PC-9 (cell line): ENCODE measurements at regions not wholly inside any gene's neighbourhood (a gene's known extent, or its start where the extent isn't known, plus 50 kb on each side); places are given as distances from the start of the nearest gene placed in this dataset.

ENCODE experiments used
- BruUV-seq: library from RNA; stranded (reverse); fragments of 400-500 nt; replicated peaks from 2 replicates; lab custom pipeline; 2021; lab: Mats Ljungman, UMichigan
- CTCF ChIA-PET: fragments of 300-600 bp; sonication (Branson Sonifier 250); formaldehyde crosslinking; loops from one replicate; lab custom pipeline; 2022; ENCODE audit warnings: antibody characterized with exemption; lab: Charles Lee
- POLR2A ChIA-PET: fragments of 300-600 bp; sonication (Branson Sonifier 250); formaldehyde crosslinking; loops from one replicate; lab custom pipeline; 2022; ENCODE audit warnings: antibody characterized with exemption; ENCODE audit not compliant: unreplicated experiment; lab: Charles Lee
- DNase-seq, 2 experiments: peaks; one replicate each; pipeline versions ENCODE4 v3.0.0 to v3.0.0-alpha.2; 2015 to 2022; ENCODE audit warnings: mixed read lengths in 1 of 2
- H2AFZ ChIP-seq: fragments of 200-600 bp; sonication (generic); 2 replicates; pipeline ENCODE4 v1.8.1; 2017; ENCODE audit warnings: antibody characterized with exemption
- H3F3A ChIP-seq: fragments of 200-600 bp; sonication (generic); 2 replicates; pipeline ENCODE4 v1.8.1; 2017; ENCODE audit warnings: antibody characterized with exemption, mild to moderate bottlenecking, low read depth; ENCODE audit not compliant: insufficient read depth
- H3K27ac ChIP-seq: fragments of 200-600 bp; sonication (generic); 2 replicates; pipeline ENCODE4 v1.6.1; 2016; ENCODE audit warnings: mixed run types
- H3K27me3 ChIP-seq: fragments of 200-600 bp; sonication (generic); 2 replicates; pipeline ENCODE4 v1.6.1; 2016; ENCODE audit warnings: low read depth, mixed run types; ENCODE audit not compliant: insufficient read depth
- H3K36me3 ChIP-seq: fragments of 200-600 bp; sonication (generic); 2 replicates; pipeline ENCODE4 v1.6.1; 2016; ENCODE audit warnings: low read depth, mixed run types
- H3K4me1 ChIP-seq: fragments of 200-600 bp; sonication (generic); replicated peaks from 2 replicates; pipeline ENCODE4 v1.6.1; 2016; ENCODE audit warnings: mixed run types; ENCODE audit not compliant: insufficient read depth
- H3K4me2 ChIP-seq: fragments of 200-600 bp; sonication (generic); 2 replicates; pipeline ENCODE4 v1.6.1; 2017; ENCODE audit warnings: mixed run types
- H3K4me3 ChIP-seq: fragments of 200-600 bp; sonication (generic); 2 replicates; pipeline ENCODE4 v1.6.1; 2016; ENCODE audit warnings: mixed run types
- H3K79me2 ChIP-seq: fragments of 200-600 bp; sonication (generic); 2 replicates; pipeline ENCODE4 v1.6.1; 2017; ENCODE audit warnings: low read depth, mixed run types
- H3K9me2 ChIP-seq: fragments of 200-600 bp; sonication (generic); 2 replicates; pipeline ENCODE4 v1.8.1; 2017; ENCODE audit warnings: mild to moderate bottlenecking; ENCODE audit not compliant: insufficient read depth
- H3K9me3 ChIP-seq: fragments of 200-600 bp; sonication (generic); 2 replicates; pipeline ENCODE4 v1.8.1; 2016; ENCODE audit warnings: low read depth; ENCODE audit not compliant: insufficient read depth
- H4K20me1 ChIP-seq: fragments of 200-600 bp; sonication (generic); 2 replicates; pipeline ENCODE4 v1.8.1; 2017; ENCODE audit not compliant: insufficient read depth
- CTCF ChIP-seq: fragments of 200-600 bp; sonication (generic); conservative IDR thresholded peaks from 2 replicates; pipeline ENCODE4 v1.6.1; 2017; ENCODE audit warnings: mixed run types, antibody characterized with exemption, mild to moderate bottlenecking, moderate library complexity
- EZH2 ChIP-seq: fragments of 200-600 bp; sonication (generic); IDR thresholded peaks from 2 replicates; pipeline ENCODE4 v1.8.0; 2017; ENCODE audit warnings: antibody characterized with exemption, low read depth
- intact Hi-C: fragments of 100-400 bp; cut with micrococcal nuclease; formaldehyde crosslinking; loops from one replicate; pipeline ENCODE4 v1.10.0; 2022; ENCODE audit not compliant: unreplicated experiment

GRCh38 chr6:133683308-133683580 lies 205.7 kb upstream of the TCF21 start:
- Histone ChIP-seq H4K20me1 (no peaks in the 10 kb centered on the region), H3K36me3 (no peaks in the 10 kb centered on the region), H3K4me3 (no peak overlapping the region), H2AFZ (no peak overlapping the region), H3F3A (no peaks in the 10 kb centered on the region), H3K79me2 (no peaks in the 10 kb centered on the region), H3K27ac (no peak overlapping the region), H3K9me3 (no peaks in the 10 kb centered on the region), H3K27me3 (no peaks in the 10 kb centered on the region), H3K9me2 (peaks cover 11% of the 10 kb centered on the region; the same call in 1 of the 2 replicates), H3K4me1 (no peaks in the 10 kb centered on the region), H3K4me2 (no peak overlapping the region)
- POLR2A ChIA-PET = no interaction called here
- TF ChIP-seq EZH2 (no peak), CTCF (no peak)
- intact Hi-C loops = no loop called here
- CTCF ChIA-PET = no interaction called here
- BruUV-seq = no TSS peak
- DNase-seq = no peak

GRCh38 chr6:133683606-133684005 lies 205.3 kb upstream of the TCF21 start:
- intact Hi-C loops = no loop called here
- H3F3A ChIP-seq = no peaks in the 10 kb centered on the region
- POLR2A ChIA-PET = no interaction called here
- H3K4me3 ChIP-seq = no peak overlapping the region
- TF ChIP-seq CTCF (no peak), EZH2 (no peak)
- no peaks in the 10 kb centered on the region for H3K79me2 ChIP-seq
- H3K27me3 ChIP-seq = no peaks in the 10 kb centered on the region
- no peaks in the 10 kb centered on the region for H3K9me3 ChIP-seq
- CTCF ChIA-PET = no interaction called here
- no peaks in the 10 kb centered on the region for H3K36me3 ChIP-seq
- peaks cover 11% of the 10 kb centered on the region; the same call in 1 of the 2 replicates for H3K9me2 ChIP-seq
- DNase-seq = no peak
- no peak overlapping the region for H3K4me2 ChIP-seq
- no peaks in the 10 kb centered on the region for H3K4me1 ChIP-seq
- no TSS peak for BruUV-seq
- H2AFZ ChIP-seq = no peak overlapping the region
- no peaks in the 10 kb centered on the region for H4K20me1 ChIP-seq
- no peak overlapping the region for H3K27ac ChIP-seq

GRCh38 chr6:133688705-133689492 lies 200.0 kb upstream of the TCF21 start:
- H3K27ac ChIP-seq = no peak overlapping the region
- H3K27me3 ChIP-seq = no peaks in the 10 kb centered on the region
- POLR2A ChIA-PET = no interaction called here
- H3K4me1 ChIP-seq = no peaks in the 10 kb centered on the region
- H3K4me2 ChIP-seq = no peak overlapping the region
- CTCF ChIA-PET = no interaction called here
- no peak overlapping the region for H2AFZ ChIP-seq
- no peak for DNase-seq
- no peaks in the 10 kb centered on the region for H3K36me3 ChIP-seq
- TF ChIP-seq CTCF (no peak), EZH2 (no peak)
- no peaks in the 10 kb centered on the region for H3F3A ChIP-seq
- H3K79me2 ChIP-seq = no peaks in the 10 kb centered on the region
- no peaks in the 10 kb centered on the region for H4K20me1 ChIP-seq
- H3K9me3 ChIP-seq = no peaks in the 10 kb centered on the region
- intact Hi-C loops = no loop called here
- no peak overlapping the region for H3K4me3 ChIP-seq
- H3K9me2 ChIP-seq = 0 out of 2 replicates have a peak, but pooled peaks cover 7% of the 10 kb centered on the region
- no TSS peak for BruUV-seq
